Left ventricle myocardium inferior (tissue), 1 donor: ENCODE measurements at regions not wholly inside any gene's neighbourhood (a gene's known extent, or its start where the extent isn't known, plus 50 kb on each side); places are given as distances from the start of the nearest gene placed in this dataset.

ENCODE experiments used
- DNase-seq: peaks from one replicate; pipeline ENCODE4 v3.0.0-alpha.2; 2020
- H3K27ac ChIP-seq: fragments of 200-600 bp; replicated peaks from 2 replicates; pipeline ENCODE4 v1.8.0; 2021
- H3K27me3 ChIP-seq: fragments of 200-600 bp; 2 replicates; pipeline ENCODE4 v1.8.0; 2021; ENCODE audit warnings: low read depth
- H3K36me3 ChIP-seq: fragments of 200-600 bp; 2 replicates; pipeline ENCODE4 v1.8.0; 2021
- H3K4me1 ChIP-seq: fragments of 200-600 bp; 2 replicates; pipeline ENCODE4 v1.8.0; 2021
- H3K4me3 ChIP-seq: fragments of 200-600 bp; 2 replicates; pipeline ENCODE4 v1.8.0; 2021; ENCODE audit warnings: mild to moderate bottlenecking, moderate library complexity
- H3K9me3 ChIP-seq: fragments of 200-600 bp; replicated peaks from 2 replicates; pipeline ENCODE4 v1.8.0; 2021
- CTCF ChIP-seq: fragments of 200-600 bp; IDR thresholded peaks from 2 replicates; pipeline ENCODE4 v1.8.0; 2021; ENCODE audit warnings: antibody characterized with exemption, mild to moderate bottlenecking, borderline replicate concordance
- intact Hi-C: fragments of 100-400 bp; cut with micrococcal nuclease; formaldehyde crosslinking; loops from one replicate; pipeline ENCODE4 v1.11.0; 2022
- donor health status: DM: no; HTN: yes; CAD: no; lungs with severe emphysema.

GRCh38 chr3:56917361-56918110 is 115.8 kb upstream of the ARHGEF3 start:
- no peaks in the 10 kb centered on the region for H3K36me3 ChIP-seq
- DNase-seq: no peak
- H3K4me1 ChIP-seq: peaks cover 40% of the 10 kb centered on the region
- intact Hi-C loops: no loop called here
- no peak for TF ChIP-seq CTCF
- H3K27me3 ChIP-seq: no peaks in the 10 kb centered on the region
- H3K4me3 ChIP-seq: no peak overlapping the region
- H3K27ac ChIP-seq: peak overlapping the region; percentile 84
- H3K9me3 ChIP-seq: no peaks in the 10 kb centered on the region

- H3K9me3 ChIP-seq: no peaks in the 10 kb centered on the region
- H3K4me3 ChIP-seq: peak overlapping the region; percentile 63
- H3K4me1 ChIP-seq: peaks cover 33% of the 10 kb centered on the region
- TF ChIP-seq CTCF: no peak
- H3K36me3 ChIP-seq: no peaks in the 10 kb centered on the region
- no peak for DNase-seq
- no peaks in the 10 kb centered on the region for H3K27me3 ChIP-seq
- intact Hi-C loops: no loop called here
- H3K27ac ChIP-seq: peak overlapping the region; percentile 84
Observed at GRCh38 chr3:56916716-56917360, 115.1 kb upstream of the ARHGEF3 start.

GRCh38 chr3:56915966-56916586 is 114.3 kb upstream of the ARHGEF3 start:
- peak; percentile 30 for DNase-seq
- intact Hi-C loops: no loop called here
- peak overlapping the region; percentile 63 for H3K4me3 ChIP-seq
- H3K27ac ChIP-seq: peak overlapping the region; percentile 84
- no peaks in the 10 kb centered on the region for H3K36me3 ChIP-seq
- H3K27me3 ChIP-seq: no peaks in the 10 kb centered on the region
- no peak for TF ChIP-seq CTCF
- H3K4me1 ChIP-seq: peaks cover 33% of the 10 kb centered on the region
- H3K9me3 ChIP-seq: no peaks in the 10 kb centered on the region

GRCh38 chr3:56914646-56915045 is 112.9 kb upstream of the ARHGEF3 start:
- no peak for DNase-seq
- intact Hi-C loops: no loop called here
- Histone ChIP-seq H3K4me3 (peak overlapping the region; percentile 63), H3K27me3 (no peaks in the 10 kb centered on the region), H3K9me3 (no peaks in the 10 kb centered on the region), H3K4me1 (peaks cover 41% of the 10 kb centered on the region), H3K36me3 (no peaks in the 10 kb centered on the region), H3K27ac (peak overlapping the region; percentile 84)
- TF ChIP-seq CTCF: no peak

GRCh38 chr3:56911363-56911762 is 109.6 kb upstream of the ARHGEF3 start:
- Histone ChIP-seq H3K4me3 (no peak overlapping the region), H3K36me3 (no peaks in the 10 kb centered on the region), H3K27ac (peak overlapping the region; percentile 48), H3K4me1 (peaks cover 38% of the 10 kb centered on the region), H3K27me3 (no peaks in the 10 kb centered on the region), H3K9me3 (no peaks in the 10 kb centered on the region)
- intact Hi-C loops: no loop called here
- DNase-seq: no peak
- no peak for TF ChIP-seq CTCF
